Lower leg skin (tissue), 3 donors: ENCODE measurements at regions not wholly inside any gene's neighbourhood (a gene's known extent, or its start where the extent isn't known, plus 50 kb on each side); places are given as distances from the start of the nearest gene placed in this dataset.

Source experiments
- POLR2A ChIP-seq, 2 donors: fragments of 450-650 bp; IDR thresholded peaks; one replicate each; pipeline ENCODE4 v1.6.1; 2016 to 2017; ENCODE audit warnings: antibody characterized with exemption in 2 of 2, mild to moderate bottlenecking in 1 of 2, moderate library complexity in 1 of 2
- TF ChIP-seq, protein P1 (sequence below), 3 donors: fragments of 450-650 bp; IDR thresholded peaks; one replicate each; pipeline ENCODE4 v1.5.1; 2016; ENCODE audit warnings: antibody characterized with exemption in 3 of 3, mild to moderate bottlenecking in 3 of 3, moderate library complexity in 2 of 3

DNA sequence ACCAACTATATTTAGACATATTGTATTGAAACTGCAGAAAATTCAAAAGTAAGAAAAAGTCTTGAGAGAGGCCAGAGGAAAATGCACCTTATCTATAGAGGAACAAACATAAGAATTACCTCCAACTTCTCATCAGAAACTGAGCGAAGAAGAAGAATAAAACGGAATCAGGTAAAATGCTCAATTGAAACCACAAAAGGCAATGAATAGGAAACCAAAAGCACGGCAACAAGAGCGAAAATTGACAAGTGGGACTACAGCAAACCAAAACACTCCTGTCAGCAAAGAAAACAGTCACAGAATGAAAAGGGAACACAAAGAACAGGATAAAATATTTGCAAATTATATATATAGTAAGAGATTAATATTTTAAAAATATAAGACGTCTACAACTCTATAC lies 61.9 kb upstream of the PARP11 start:
- TF ChIP-seq, protein P1, sequence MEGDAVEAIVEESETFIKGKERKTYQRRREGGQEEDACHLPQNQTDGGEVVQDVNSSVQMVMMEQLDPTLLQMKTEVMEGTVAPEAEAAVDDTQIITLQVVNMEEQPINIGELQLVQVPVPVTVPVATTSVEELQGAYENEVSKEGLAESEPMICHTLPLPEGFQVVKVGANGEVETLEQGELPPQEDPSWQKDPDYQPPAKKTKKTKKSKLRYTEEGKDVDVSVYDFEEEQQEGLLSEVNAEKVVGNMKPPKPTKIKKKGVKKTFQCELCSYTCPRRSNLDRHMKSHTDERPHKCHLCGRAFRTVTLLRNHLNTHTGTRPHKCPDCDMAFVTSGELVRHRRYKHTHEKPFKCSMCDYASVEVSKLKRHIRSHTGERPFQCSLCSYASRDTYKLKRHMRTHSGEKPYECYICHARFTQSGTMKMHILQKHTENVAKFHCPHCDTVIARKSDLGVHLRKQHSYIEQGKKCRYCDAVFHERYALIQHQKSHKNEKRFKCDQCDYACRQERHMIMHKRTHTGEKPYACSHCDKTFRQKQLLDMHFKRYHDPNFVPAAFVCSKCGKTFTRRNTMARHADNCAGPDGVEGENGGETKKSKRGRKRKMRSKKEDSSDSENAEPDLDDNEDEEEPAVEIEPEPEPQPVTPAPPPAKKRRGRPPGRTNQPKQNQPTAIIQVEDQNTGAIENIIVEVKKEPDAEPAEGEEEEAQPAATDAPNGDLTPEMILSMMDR (IDR thresholded peaks at IDR 0.05): no peak
- TF ChIP-seq POLR2A (IDR thresholded peaks at IDR 0.05): no peak
